ENCODE measurements at regions not wholly inside any gene's neighbourhood (a gene's known extent, or its start where the extent isn't known, plus 50 kb on each side); places are given as distances from the start of the nearest gene placed in this dataset.
A peak's percentile ranks its signal among the peaks of the same experiment; 100 is the strongest.
"Not testable (repeated sequence)": the region's sequence is repeated elsewhere in the genome, so short reads cannot be mapped to it uniquely, and the experiment has no call there.

GRCh38 chr1:232164078-232164963 is 465.6 kb downstream of the SIPA1L2 start:
- H4K8ac ChIP-seq (ENCODE audit: low read length): no peak overlapping the region
- no peak overlapping the region for H2BK15ac ChIP-seq (ENCODE audit: low read depth, poor library complexity, severe bottlenecking)
- H3K14ac ChIP-seq (ENCODE audit: low read length in 2 of 2): peak overlapping the region in 1 of 2 experiments; percentile 28
- no peak overlapping the region for H2BK12ac ChIP-seq (ENCODE audit: low read length in 2 of 2)
- H3K4me3 ChIP-seq (ENCODE audit: insufficient read depth in 1 of 2, low read depth in 1 of 2, low read length in 2 of 2): no peak overlapping the region
- no peaks in the 10 kb centered on the region for H3K9me3 ChIP-seq (ENCODE audit: control insufficient read depth, low read length)
- H3K36me3 ChIP-seq (ENCODE audit: control insufficient read depth in 1 of 2, insufficient read depth in 2 of 2, low read depth in 1 of 2, low read length in 2 of 2): no peaks in the 10 kb centered on the region
- no CpG with 5 or more reads among the region's 4 CpGs for WGBS
- peak; percentile 21 for DNase-seq
- H3K4ac ChIP-seq (ENCODE audit: low read depth in 1 of 2, low read length in 2 of 2): no peak overlapping the region
- no peak overlapping the region for H2AK5ac ChIP-seq (ENCODE audit: low read length, severe bottlenecking)
- no peak overlapping the region for H3K23ac ChIP-seq (ENCODE audit: low read length in 2 of 2)
- no peak overlapping the region for H3K9ac ChIP-seq (ENCODE audit: low read length)
- H4K91ac ChIP-seq (ENCODE audit: low read length): no peak overlapping the region
- H3K4me2 ChIP-seq (ENCODE audit: low read length, poor library complexity, severe bottlenecking): no peak overlapping the region
- no peaks in the 10 kb centered on the region for H3K79me1 ChIP-seq (replicated peaks; ENCODE audit: low read length, poor library complexity, severe bottlenecking)
- no peaks in the 10 kb centered on the region for H3K27me3 ChIP-seq (ENCODE audit: control insufficient read depth in 1 of 2, insufficient read depth in 1 of 2, low read length in 2 of 2)
- no peaks in the 10 kb centered on the region for H3K4me1 ChIP-seq (ENCODE audit: control insufficient read depth, insufficient read depth, low read depth, low read length)
- no peak overlapping the region for H3K18ac ChIP-seq (ENCODE audit: low read depth in 1 of 2, low read length in 2 of 2)
- no peak overlapping the region for H2AFZ ChIP-seq (ENCODE audit: low read depth, low read length)
- no peak overlapping the region for H2BK5ac ChIP-seq (ENCODE audit: low read depth, low read length, poor library complexity, severe bottlenecking)
- no peak overlapping the region for H3K27ac ChIP-seq (ENCODE audit: low read length, poor library complexity, severe bottlenecking)
- no peak overlapping the region for H2BK120ac ChIP-seq (ENCODE audit: low read depth, low read length)

- no peak overlapping the region for H3K23ac ChIP-seq (ENCODE audit: low read length in 2 of 2)
- no peaks in the 10 kb centered on the region for H3K27me3 ChIP-seq (ENCODE audit: control insufficient read depth in 1 of 2, insufficient read depth in 1 of 2, low read length in 2 of 2)
- no peak overlapping the region for H3K4ac ChIP-seq (ENCODE audit: low read depth in 1 of 2, low read length in 2 of 2)
- H2AFZ ChIP-seq (ENCODE audit: low read depth, low read length): no peak overlapping the region
- no peaks in the 10 kb centered on the region for H3K36me3 ChIP-seq (ENCODE audit: control insufficient read depth in 1 of 2, insufficient read depth in 2 of 2, low read depth in 1 of 2, low read length in 2 of 2)
- no peak overlapping the region for H2BK12ac ChIP-seq (ENCODE audit: low read length in 2 of 2)
- no peak overlapping the region for H2BK15ac ChIP-seq (ENCODE audit: low read depth, poor library complexity, severe bottlenecking)
- H2BK120ac ChIP-seq (ENCODE audit: low read depth, low read length): no peak overlapping the region
- no peaks in the 10 kb centered on the region for H3K79me1 ChIP-seq (replicated peaks; ENCODE audit: low read length, poor library complexity, severe bottlenecking)
- H4K91ac ChIP-seq (ENCODE audit: low read length): no peak overlapping the region
- DNase-seq: no peak
- no peak overlapping the region for H3K4me3 ChIP-seq (ENCODE audit: insufficient read depth in 1 of 2, low read depth in 1 of 2, low read length in 2 of 2)
- H2BK5ac ChIP-seq (ENCODE audit: low read depth, low read length, poor library complexity, severe bottlenecking): no peak overlapping the region
- H3K4me2 ChIP-seq (ENCODE audit: low read length, poor library complexity, severe bottlenecking): no peak overlapping the region
- no peak overlapping the region for H2AK5ac ChIP-seq (ENCODE audit: low read length, severe bottlenecking)
- no peak overlapping the region for H3K14ac ChIP-seq (ENCODE audit: low read length in 2 of 2)
- no peak overlapping the region for H3K27ac ChIP-seq (ENCODE audit: low read length, poor library complexity, severe bottlenecking)
- H4K8ac ChIP-seq (ENCODE audit: low read length): no peak overlapping the region
- H3K9me3 ChIP-seq (ENCODE audit: control insufficient read depth, low read length): no peaks in the 10 kb centered on the region
- no peak overlapping the region for H3K18ac ChIP-seq (ENCODE audit: low read depth in 1 of 2, low read length in 2 of 2)
- H3K4me1 ChIP-seq (ENCODE audit: control insufficient read depth, insufficient read depth, low read depth, low read length): no peaks in the 10 kb centered on the region
- no peak overlapping the region for H3K9ac ChIP-seq (ENCODE audit: low read length)
- no CpG with 5 or more reads among the region's 1 CpG for WGBS
These were observed 466.4 kb downstream of the SIPA1L2 start for GRCh38 chr1:232163533-232163932.

GRCh38 chr1:232162001-232162400 is 467.9 kb downstream of the SIPA1L2 start:
- no peak overlapping the region for H4K91ac ChIP-seq (ENCODE audit: low read length)
- no peak overlapping the region for H3K4me3 ChIP-seq (ENCODE audit: insufficient read depth in 1 of 2, low read depth in 1 of 2, low read length in 2 of 2)
- no peak overlapping the region for H3K18ac ChIP-seq (ENCODE audit: low read depth in 1 of 2, low read length in 2 of 2)
- no peaks in the 10 kb centered on the region for H3K79me1 ChIP-seq (replicated peaks; ENCODE audit: low read length, poor library complexity, severe bottlenecking)
- H2BK12ac ChIP-seq (ENCODE audit: low read length in 2 of 2): no peak overlapping the region
- no peak overlapping the region for H3K27ac ChIP-seq (ENCODE audit: low read length, poor library complexity, severe bottlenecking)
- no peaks in the 10 kb centered on the region for H3K27me3 ChIP-seq (ENCODE audit: control insufficient read depth in 1 of 2, insufficient read depth in 1 of 2, low read length in 2 of 2)
- H3K4me1 ChIP-seq (ENCODE audit: control insufficient read depth, insufficient read depth, low read depth, low read length): no peaks in the 10 kb centered on the region
- no peak overlapping the region for H2AFZ ChIP-seq (ENCODE audit: low read depth, low read length)
- no peak overlapping the region for H2BK5ac ChIP-seq (ENCODE audit: low read depth, low read length, poor library complexity, severe bottlenecking)
- DNase-seq: no peak
- no peaks in the 10 kb centered on the region for H3K36me3 ChIP-seq (ENCODE audit: control insufficient read depth in 1 of 2, insufficient read depth in 2 of 2, low read depth in 1 of 2, low read length in 2 of 2)
- no peaks in the 10 kb centered on the region for H3K9me3 ChIP-seq (ENCODE audit: control insufficient read depth, low read length)
- H3K14ac ChIP-seq (ENCODE audit: low read length in 2 of 2): no peak overlapping the region
- 79% methylated on average over 1 of the region's 1 CpG for WGBS
- H2BK15ac ChIP-seq (ENCODE audit: low read depth, poor library complexity, severe bottlenecking): no peak overlapping the region
- no peak overlapping the region for H3K4ac ChIP-seq (ENCODE audit: low read depth in 1 of 2, low read length in 2 of 2)
- no peak overlapping the region for H4K8ac ChIP-seq (ENCODE audit: low read length)
- no peak overlapping the region for H2BK120ac ChIP-seq (ENCODE audit: low read depth, low read length)
- H3K4me2 ChIP-seq (ENCODE audit: low read length, poor library complexity, severe bottlenecking): no peak overlapping the region
- H3K9ac ChIP-seq (ENCODE audit: low read length): no peak overlapping the region
- H2AK5ac ChIP-seq (ENCODE audit: low read length, severe bottlenecking): no peak overlapping the region
- H3K23ac ChIP-seq (ENCODE audit: low read length in 2 of 2): no peak overlapping the region

DNA sequence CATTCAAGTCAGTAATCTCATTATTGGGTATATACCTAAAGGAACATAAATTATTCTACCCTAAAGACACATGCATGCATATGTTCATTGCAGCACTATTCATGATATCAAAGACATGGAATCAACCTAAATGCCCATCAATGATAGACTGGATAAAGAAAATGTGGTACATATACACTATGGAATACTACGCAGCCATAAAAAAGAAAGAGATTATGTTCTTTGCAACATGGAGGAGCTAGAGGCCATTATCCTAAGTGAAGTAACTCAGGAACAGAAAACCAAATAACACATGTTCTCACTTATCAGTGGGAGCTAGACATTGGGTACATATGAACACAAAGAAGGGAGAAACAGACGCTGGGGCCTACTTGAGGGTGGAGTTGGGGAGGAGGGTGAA is 471.4 kb downstream of the SIPA1L2 start:
- not testable (repeated sequence) for H3K9ac ChIP-seq (ENCODE audit: low read length); H3K4me3 ChIP-seq (ENCODE audit: insufficient read depth in 1 of 2, low read depth in 1 of 2, low read length in 2 of 2); H2BK120ac ChIP-seq (ENCODE audit: low read depth, low read length); H3K79me1 ChIP-seq (replicated peaks; ENCODE audit: low read length, poor library complexity, severe bottlenecking); H2AK5ac ChIP-seq (ENCODE audit: low read length, severe bottlenecking); H3K36me3 ChIP-seq (ENCODE audit: control insufficient read depth in 1 of 2, insufficient read depth in 2 of 2, low read depth in 1 of 2, low read length in 2 of 2); H3K4ac ChIP-seq (ENCODE audit: low read depth in 1 of 2, low read length in 2 of 2); H3K4me1 ChIP-seq (ENCODE audit: control insufficient read depth, insufficient read depth, low read depth, low read length); H4K8ac ChIP-seq (ENCODE audit: low read length); DNase-seq; H2BK15ac ChIP-seq (ENCODE audit: low read depth, poor library complexity, severe bottlenecking); H3K23ac ChIP-seq (ENCODE audit: low read length in 2 of 2); H3K27ac ChIP-seq (ENCODE audit: low read length, poor library complexity, severe bottlenecking); H2AFZ ChIP-seq (ENCODE audit: low read depth, low read length); H2BK12ac ChIP-seq (ENCODE audit: low read length in 2 of 2); H4K91ac ChIP-seq (ENCODE audit: low read length); H3K4me2 ChIP-seq (ENCODE audit: low read length, poor library complexity, severe bottlenecking); H2BK5ac ChIP-seq (ENCODE audit: low read depth, low read length, poor library complexity, severe bottlenecking); H3K14ac ChIP-seq (ENCODE audit: low read length in 2 of 2); H3K27me3 ChIP-seq (ENCODE audit: control insufficient read depth in 1 of 2, insufficient read depth in 1 of 2, low read length in 2 of 2); H3K18ac ChIP-seq (ENCODE audit: low read depth in 1 of 2, low read length in 2 of 2); H3K9me3 ChIP-seq (ENCODE audit: control insufficient read depth, low read length)
- WGBS: no CpG with 5 or more reads among the region's 2 CpGs

Data from mesenchymal stem cell (in vitro differentiated cells and primary cell).